ENCODE measurements at regions not wholly inside any gene's neighbourhood (a gene's known extent, or its start where the extent isn't known, plus 50 kb on each side); places are given as distances from the start of the nearest gene placed in this dataset.

DNA sequence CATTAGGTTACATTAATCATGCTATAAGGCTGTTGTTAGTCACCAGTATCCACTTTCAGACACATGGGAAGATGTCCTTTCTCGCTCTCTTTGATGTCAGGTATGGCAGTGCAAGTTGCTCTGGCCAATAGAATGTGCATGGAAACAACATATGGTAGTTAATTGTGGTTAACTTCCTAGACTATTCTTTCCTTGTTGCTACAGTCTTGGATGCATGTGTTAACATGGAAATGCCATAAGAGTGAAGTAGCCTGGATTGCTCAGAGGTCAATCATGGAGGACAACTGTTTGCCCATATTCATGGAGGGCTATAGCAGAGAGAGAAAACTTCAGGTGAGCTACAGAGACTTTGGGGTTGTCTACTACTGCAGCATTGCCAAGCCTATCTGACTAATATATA lies 245.8 kb upstream of the GAS1 start (continued):
- TF ChIP-seq, protein P1, sequence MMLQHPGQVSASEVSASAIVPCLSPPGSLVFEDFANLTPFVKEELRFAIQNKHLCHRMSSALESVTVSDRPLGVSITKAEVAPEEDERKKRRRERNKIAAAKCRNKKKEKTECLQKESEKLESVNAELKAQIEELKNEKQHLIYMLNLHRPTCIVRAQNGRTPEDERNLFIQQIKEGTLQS (IDR thresholded peaks at IDR 0.05): no peak
- TF ChIP-seq FOSL1 (IDR thresholded peaks at IDR 0.05; ENCODE audit: low read depth) (no peak), EGR1 (IDR thresholded peaks at IDR 0.05; ENCODE audit: low read depth) (no peak), CEBPB (IDR thresholded peaks at IDR 0.05; ENCODE audit: low read depth) (no peak)
- TF ChIP-seq, protein P2, sequence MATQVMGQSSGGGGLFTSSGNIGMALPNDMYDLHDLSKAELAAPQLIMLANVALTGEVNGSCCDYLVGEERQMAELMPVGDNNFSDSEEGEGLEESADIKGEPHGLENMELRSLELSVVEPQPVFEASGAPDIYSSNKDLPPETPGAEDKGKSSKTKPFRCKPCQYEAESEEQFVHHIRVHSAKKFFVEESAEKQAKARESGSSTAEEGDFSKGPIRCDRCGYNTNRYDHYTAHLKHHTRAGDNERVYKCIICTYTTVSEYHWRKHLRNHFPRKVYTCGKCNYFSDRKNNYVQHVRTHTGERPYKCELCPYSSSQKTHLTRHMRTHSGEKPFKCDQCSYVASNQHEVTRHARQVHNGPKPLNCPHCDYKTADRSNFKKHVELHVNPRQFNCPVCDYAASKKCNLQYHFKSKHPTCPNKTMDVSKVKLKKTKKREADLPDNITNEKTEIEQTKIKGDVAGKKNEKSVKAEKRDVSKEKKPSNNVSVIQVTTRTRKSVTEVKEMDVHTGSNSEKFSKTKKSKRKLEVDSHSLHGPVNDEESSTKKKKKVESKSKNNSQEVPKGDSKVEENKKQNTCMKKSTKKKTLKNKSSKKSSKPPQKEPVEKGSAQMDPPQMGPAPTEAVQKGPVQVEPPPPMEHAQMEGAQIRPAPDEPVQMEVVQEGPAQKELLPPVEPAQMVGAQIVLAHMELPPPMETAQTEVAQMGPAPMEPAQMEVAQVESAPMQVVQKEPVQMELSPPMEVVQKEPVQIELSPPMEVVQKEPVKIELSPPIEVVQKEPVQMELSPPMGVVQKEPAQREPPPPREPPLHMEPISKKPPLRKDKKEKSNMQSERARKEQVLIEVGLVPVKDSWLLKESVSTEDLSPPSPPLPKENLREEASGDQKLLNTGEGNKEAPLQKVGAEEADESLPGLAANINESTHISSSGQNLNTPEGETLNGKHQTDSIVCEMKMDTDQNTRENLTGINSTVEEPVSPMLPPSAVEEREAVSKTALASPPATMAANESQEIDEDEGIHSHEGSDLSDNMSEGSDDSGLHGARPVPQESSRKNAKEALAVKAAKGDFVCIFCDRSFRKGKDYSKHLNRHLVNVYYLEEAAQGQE (IDR thresholded peaks at IDR 0.05; ENCODE audit: low read depth): no peak

DNA sequence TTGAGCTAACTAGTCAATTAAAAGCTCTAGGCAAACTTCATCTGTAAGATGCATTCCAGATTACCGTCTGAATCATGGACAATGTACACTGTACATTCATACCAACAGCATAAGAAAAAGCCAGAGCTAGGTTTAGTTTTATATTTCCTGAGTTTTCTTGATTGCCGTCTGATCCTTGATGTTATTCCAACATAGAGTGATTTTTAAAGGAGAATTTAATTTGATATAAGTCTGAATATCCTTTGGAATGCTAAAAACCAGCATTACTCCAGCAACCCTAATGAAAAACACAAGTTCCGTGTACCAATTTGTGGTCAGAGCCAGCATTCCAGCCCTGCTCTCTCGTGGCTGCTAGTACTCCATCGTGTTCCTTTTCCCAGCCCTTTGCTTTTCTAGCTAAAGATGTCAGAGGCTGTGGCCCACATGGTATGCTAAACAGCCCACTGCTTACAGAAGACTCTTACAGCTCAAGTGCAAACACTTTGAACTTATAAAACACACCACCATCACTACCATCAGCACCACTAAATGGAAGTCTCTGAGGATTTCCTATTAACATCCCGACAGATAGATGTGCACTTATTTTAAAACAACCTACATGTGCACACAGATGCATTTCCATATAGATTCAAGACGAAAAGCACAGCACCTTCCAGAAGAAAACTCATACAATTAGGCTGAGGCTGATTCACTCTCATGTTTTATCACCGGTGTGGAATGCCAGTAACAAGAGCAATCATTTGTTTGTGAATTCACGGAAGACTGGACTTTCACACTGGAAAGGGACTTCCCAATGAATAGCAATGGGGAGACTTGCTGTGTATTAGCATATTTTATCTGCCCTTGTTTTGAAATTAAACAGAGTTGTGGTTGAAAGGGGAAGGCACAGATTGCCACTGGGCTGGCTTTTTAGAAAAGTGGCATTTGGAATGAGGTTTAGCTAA lies 246.9 kb upstream of the GAS1 start:
- TF ChIP-seq EZH2phosphoT487 (IDR thresholded peaks at IDR 0.05; ENCODE audit: borderline replicate concordance) (no peak), CEBPB (IDR thresholded peaks at IDR 0.05; ENCODE audit: low read depth) (no peak), EGR1 (IDR thresholded peaks at IDR 0.05; ENCODE audit: low read depth) (no peak), RAD21 (IDR thresholded peaks at IDR 0.05; ENCODE audit: low read depth) (no peak), CTCF (IDR thresholded peaks at IDR 0.05 in 2 of 3, conservative IDR thresholded peaks at IDR 0.05 in 1 of 3; ENCODE audit: borderline replicate concordance in 1 of 3, insufficient read depth in 1 of 3, low read depth in 2 of 3, low read length in 2 of 3) (no peak), ZNF274 (IDR thresholded peaks at IDR 0.05; ENCODE audit: low read depth, low read length) (no peak)
- H2AFZ ChIP-seq (ENCODE audit: low read depth, low read length, poor library complexity, severe bottlenecking): no peak overlapping the region
- RAD21 ChIA-PET (ENCODE audit: low non-redundant PET in 1 of 2, low total read pairs in 2 of 2, uncharacterized antibody in 2 of 2, unreplicated experiment in 2 of 2): no interaction called here
- H3K9ac ChIP-seq (ENCODE audit: low read length): no peak overlapping the region
- POLR2A ChIA-PET: no interaction called here
- H3K4me3 ChIP-seq (replicated peaks in 1 of 2; ENCODE audit: low read depth in 1 of 2, low read length in 2 of 2): no peak overlapping the region
- H3K27ac ChIP-seq (ENCODE audit: low read depth, low read length): no peak overlapping the region
- H3K9me3 ChIP-seq (ENCODE audit: control insufficient read depth in 1 of 2, insufficient read depth in 1 of 2, low read depth in 1 of 2, low read length in 2 of 2): no peaks in the 10 kb centered on the region
- BruUV-seq (replicated peaks): no TSS peak
- H3K4me2 ChIP-seq (ENCODE audit: low read length): no peak overlapping the region
- DNase-seq (ENCODE audit: low read depth, low spot score) (no peak), ATAC-seq (no peak)
- H3K27me3 ChIP-seq (ENCODE audit: insufficient read depth, low read length): peaks cover 69% of the 10 kb centered on the region
- H3K36me3 ChIP-seq (ENCODE audit: control insufficient read depth in 1 of 2, insufficient read depth in 2 of 2, low read length in 2 of 2): no peaks in the 10 kb centered on the region
- H3K79me2 ChIP-seq (ENCODE audit: insufficient read depth, low read length): no peaks in the 10 kb centered on the region
- H4K20me1 ChIP-seq (ENCODE audit: insufficient read depth): no peaks in the 10 kb centered on the region
- CTCF ChIA-PET: no interaction called here
- intact Hi-C loops (cut with micrococcal nuclease): no loop called here
- H3K9me2 ChIP-seq (ENCODE audit: insufficient read depth): no peaks in the 10 kb centered on the region
- H3K4me1 ChIP-seq (ENCODE audit: control insufficient read depth in 1 of 2, insufficient read depth in 2 of 2, low read length in 2 of 2): no peaks in the 10 kb centered on the region

All from HCT116 (cell line).